ENCODE measurements at regions not wholly inside any gene's neighbourhood (a gene's known extent, or its start where the extent isn't known, plus 50 kb on each side); places are given as distances from the start of the nearest gene placed in this dataset.
A peak's percentile ranks its signal among the peaks of the same experiment; 100 is the strongest.

- DNase-seq (ENCODE audit: low read depth in 2 of 3, low spot score in 1 of 3) = no peak
These were observed 68.2 kb upstream of the AHR start for GRCh38 chr7:17230099-17230807.

DNA sequence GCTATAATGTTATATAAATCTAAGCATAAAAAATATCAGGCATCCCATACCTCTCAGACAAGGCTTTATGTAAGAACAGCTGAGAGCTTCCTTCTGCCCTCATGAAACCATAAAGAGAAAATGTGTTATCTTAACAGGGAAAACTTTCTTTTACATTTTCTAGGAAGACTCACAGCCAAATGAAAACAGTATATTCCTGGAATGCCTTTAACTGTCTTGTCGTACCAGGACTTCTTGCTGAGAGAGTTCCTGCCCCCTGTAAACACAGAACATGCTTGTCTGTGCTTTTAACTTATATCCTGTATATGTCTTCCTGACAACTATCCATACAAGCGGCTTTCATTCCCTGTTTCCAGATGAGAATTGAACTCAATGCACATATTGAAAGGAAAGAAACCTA is 64.8 kb upstream of the AHR start:
- no peak for DNase-seq (ENCODE audit: low read depth in 2 of 3, low spot score in 1 of 3)

DNA sequence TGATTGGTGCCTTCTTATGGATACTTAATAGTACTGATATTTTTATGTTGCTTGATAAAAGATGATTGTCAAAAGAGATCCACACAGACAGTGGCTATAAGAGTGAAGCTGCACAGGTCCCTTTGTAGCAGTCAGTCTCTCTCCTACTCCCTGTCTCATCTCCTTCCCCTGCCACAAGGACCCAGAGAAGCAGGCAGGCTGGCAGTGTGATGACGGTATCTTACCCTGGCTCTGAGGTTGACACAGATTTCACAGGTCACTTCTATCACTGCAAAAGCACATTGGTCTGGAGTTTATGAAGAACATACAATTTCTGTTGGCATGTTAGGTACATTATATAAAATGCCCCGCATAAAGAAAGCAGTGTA is 64.4 kb upstream of the AHR start:
- DNase-seq (ENCODE audit: low read depth in 2 of 3, low spot score in 1 of 3) = peak in 1 of 3 donors; percentile 8

DNA sequence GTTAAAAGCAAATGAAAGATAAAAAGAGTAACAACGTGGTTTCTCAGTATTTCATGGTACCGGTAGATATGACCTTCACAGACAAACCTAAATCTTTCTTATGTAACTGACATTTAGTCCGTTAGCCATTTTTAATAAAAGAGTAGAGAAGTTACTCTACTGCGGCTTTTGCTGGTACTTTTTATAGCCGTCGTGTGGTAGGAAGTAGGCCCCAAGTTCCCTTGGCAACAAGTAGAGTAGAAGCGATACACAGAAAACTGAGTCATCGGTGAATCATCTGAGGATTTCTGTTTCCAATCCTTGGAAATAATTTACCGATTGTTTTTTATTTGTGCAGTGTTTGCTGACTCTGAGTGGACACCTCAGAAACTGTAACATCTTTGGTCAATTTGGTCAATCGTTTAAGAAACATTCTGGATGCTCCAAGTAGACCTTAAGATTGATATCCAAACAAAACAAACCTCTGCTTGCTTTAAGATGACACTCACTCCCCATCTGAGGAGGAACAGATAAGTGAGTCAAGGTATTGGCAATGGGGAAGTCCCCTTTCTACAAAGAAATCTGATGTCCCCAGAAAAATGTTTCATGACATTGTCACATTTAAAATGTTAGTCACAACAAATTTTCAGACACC is 63.9 kb upstream of the AHR start:
- DNase-seq (ENCODE audit: low read depth in 2 of 3, low spot score in 1 of 3) = peak; percentile 20 to 55 (median 25)

DNA sequence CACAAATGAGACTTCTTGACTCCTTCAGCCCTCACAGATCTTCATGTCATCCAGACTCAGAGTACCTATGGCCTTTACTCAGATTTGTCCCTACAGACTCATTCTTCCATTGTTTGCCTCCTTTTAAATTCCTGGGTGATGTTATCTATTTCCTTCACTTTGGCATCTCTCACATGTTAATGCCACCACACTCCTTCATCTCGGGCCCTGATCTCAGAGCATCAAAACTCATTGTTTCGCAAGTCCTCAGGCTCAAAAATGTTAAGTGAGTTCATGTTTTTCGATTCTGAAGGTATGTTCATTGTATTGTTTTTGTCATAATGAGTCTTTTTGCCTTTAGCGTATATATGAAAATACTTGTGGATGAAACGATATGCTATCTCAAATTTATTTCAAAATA is 62.3 kb upstream of the AHR start:
- DNase-seq (ENCODE audit: low read depth in 2 of 3, low spot score in 1 of 3) = no peak

DNA sequence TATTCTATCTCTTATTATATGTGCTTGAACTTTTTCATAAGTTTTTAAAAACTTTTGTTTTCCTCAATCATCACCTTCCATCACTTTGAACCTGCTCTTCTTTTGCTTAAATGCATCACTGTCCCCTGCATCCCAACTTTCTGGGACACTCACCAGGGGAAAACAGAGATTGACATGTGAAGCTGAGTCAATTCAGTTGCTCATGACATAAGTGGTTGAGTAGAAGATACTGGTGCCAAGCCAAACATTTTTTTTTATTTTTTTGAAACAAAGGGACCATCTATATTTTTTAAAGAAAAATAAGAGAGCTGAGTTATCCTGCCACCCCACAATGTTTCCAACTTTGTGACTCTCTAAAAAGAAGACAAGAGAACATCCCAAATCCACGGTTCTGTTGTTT is 61.8 kb upstream of the AHR start:
- no peak for DNase-seq (ENCODE audit: low read depth in 2 of 3, low spot score in 1 of 3)

- DNase-seq (ENCODE audit: low read depth in 2 of 3, low spot score in 1 of 3) = no peak
These were observed 59.4 kb upstream of the AHR start for GRCh38 chr7:17239046-17239445.

DNA sequence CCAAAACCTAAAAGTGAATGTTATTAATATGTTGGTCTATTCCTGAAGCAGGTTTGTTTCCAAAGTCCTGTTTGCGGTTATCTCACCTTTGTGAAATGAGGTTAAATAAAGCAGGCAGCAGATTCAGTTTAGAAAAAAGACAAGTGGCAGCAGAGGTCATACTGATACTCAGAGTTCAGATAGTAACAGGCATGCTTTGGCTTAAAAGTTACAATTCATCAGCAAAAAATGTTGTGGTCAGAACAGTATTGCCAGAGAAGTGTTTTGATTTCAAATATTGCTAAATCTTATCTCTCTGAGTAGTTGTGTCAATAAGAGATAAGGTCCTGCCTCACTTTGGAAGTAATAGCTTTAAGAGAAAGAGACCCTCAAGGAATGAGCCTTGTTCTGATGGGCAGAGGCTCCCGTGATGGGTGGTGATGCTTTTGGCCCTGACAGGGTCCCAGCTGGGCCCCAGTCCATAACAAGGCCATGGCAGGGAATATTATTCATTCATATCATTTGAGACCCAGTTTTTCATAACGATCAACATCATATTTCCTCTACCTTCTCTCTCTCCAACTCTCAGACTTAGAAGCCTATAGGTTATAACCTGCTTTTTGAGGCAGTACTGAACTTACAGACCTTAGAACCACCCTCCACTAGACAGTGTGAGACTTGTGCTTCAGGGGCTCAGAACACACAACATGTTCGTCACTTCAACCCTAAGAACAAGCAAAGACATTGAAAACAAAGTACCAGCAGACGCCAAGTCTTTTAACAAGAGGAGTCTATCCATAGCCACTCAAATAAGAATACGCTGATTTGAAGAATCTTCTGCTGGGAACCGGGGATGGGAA is 58.5 kb upstream of the AHR start:
- DNase-seq (ENCODE audit: low read depth in 2 of 3, low spot score in 1 of 3) = no peak

DNA sequence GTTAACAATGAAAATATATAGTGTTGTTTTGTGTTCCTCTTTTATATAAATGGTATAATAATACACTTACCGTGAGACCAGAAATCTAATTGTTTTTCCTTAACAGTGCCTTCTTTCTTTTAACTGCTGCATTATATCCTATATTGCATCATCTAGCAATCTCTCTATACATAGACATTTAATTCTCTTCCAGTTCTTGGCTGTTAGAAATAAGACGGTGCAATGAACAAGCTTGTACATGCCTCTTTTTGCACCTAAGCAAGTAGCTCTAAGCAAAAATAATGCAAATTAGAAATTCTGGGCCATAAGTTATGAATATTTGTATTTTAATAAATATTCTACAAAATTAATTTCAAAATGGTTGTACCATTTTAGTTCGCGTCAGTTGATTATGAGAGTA is 55.9 kb upstream of the AHR start:
- DNase-seq (ENCODE audit: low read depth in 2 of 3, low spot score in 1 of 3) = no peak

- no peak for DNase-seq (ENCODE audit: low read depth in 2 of 3, low spot score in 1 of 3)
These were observed 53.7 kb upstream of the AHR start for GRCh38 chr7:17244786-17245185.

DNA sequence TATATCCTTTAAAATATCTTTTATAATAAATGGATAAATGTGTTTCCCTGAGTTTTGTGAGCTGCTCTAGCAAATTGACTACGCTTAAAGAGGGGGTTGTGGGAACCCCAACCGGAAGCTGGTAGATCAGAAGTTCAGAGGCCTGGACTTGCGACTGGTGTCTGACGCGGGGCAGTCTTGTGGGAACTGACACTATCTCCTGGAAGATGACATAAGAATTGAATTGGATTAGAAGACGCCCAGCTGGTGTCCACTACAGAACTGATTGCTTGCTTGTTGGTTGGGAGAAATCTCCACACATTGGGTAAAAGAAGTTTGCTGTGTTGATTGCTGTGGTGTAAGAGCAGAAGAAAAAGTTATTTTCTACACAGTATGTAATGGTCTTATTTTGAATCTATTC is 51.1 kb upstream of the AHR start:
- no peak for DNase-seq (ENCODE audit: low read depth in 2 of 3, low spot score in 1 of 3)

DNA sequence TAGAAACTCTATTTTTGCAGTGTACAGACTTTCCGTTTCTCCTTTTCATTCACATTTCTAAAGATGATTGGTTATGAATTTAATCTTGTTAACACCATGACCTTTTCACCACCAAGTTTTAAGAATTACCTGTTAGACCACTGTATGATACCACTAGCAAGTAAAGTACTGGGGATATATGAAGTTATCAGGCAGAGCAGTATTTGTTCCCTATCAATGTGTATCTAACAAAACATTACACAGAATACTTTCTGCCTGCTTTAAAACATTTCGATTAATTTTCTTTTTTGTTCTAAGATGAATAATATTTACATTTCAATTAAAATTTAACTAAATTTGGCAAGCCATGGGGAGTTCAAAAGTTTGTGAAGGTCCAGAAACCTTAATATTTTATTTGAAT is 49.9 kb upstream of the AHR start:
- no peak for DNase-seq (ENCODE audit: low read depth in 2 of 3, low spot score in 1 of 3)
